SKM-1 (cell line): ENCODE measurements at regions not wholly inside any gene's neighbourhood (a gene's known extent, or its start where the extent isn't known, plus 50 kb on each side); places are given as distances from the start of the nearest gene placed in this dataset.

ENCODE experiments used
- DNase-seq: peaks from one replicate; lab custom pipeline; 2025; ENCODE audit not compliant: unreplicated experiment; lab: John Stamatoyannopoulos, UW

GRCh38 chr13:111394211-111394922, 73.9 kb downstream of the TEX29 start:
- no peak for DNase-seq

GRCh38 chr13:111395511-111396393, 75.3 kb downstream of the TEX29 start:
- DNase-seq: no peak

DNA sequence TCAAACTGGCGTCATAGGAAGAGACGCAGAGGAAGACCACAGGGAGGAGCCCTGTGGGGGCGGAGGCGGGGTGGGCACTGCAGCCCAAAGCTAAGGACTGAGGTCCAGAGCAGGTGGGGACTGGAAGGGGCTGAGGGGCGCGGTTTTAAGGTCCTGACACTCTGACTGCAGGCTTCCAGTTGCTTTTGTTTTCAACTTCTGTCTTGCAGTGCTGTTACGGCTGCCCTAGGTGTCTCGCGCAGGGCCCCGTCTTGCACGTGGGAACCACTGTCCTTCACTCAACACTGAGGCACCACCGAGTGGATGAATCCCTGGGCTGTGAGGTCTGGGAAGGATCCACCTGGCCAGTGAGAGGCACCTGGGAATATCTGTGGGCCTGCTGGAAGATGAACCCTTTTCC, 76.0 kb downstream of the TEX29 start:
- DNase-seq: no peak

- no peak for DNase-seq
Measured at GRCh38 chr13:111397202-111397880, 76.9 kb downstream of the TEX29 start.

DNA sequence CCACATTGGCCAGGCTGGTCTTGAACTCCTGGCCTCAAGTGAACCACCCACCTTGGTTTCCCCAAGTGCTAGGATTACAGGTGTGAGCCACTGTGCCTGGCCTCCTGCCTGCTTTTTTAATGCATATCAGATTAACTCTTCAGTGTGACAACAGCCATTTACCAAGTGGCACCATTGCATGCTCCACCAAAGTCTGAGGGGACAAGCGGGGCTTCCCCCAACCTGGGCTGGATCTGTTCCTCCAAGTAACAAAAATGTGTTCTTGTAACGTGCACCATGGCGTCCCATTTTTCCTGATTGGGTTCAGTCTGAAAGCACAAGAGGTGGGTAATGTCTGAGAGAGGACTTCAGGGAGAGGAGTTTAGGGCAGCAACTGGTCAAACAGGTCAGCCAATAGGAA, 77.8 kb downstream of the TEX29 start:
- no peak for DNase-seq

DNA sequence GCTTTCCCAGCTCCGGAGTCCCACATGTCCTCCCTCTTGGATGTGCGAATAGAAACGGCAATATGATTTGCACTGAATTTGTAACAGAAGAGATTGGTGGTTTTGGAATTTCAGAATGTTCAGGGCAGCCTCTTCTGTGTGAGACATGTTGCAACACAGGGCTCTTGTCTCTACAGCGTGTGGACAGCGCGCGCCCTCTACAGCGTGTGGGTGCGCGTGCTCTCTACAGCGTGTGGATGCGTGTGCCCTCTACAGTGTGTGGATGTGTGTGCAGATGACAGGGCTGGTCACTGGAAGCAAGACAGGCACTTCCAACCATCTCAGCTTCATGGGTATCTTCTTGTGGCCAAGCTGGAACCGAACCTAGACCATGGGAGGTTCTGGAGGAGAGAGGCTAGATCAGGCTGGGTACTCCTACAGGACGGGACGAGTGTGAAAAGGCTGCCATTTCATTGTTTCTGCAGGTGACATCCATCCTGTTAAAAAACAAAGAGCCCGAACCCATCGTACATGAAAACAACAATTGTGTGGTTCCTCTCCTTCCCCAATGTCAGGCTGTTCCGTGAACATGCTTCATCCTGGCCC, 78.4 kb downstream of the TEX29 start:
- DNase-seq: no peak

- no peak for DNase-seq
Measured at GRCh38 chr13:111399334-111399733, 78.9 kb downstream of the TEX29 start.

DNA sequence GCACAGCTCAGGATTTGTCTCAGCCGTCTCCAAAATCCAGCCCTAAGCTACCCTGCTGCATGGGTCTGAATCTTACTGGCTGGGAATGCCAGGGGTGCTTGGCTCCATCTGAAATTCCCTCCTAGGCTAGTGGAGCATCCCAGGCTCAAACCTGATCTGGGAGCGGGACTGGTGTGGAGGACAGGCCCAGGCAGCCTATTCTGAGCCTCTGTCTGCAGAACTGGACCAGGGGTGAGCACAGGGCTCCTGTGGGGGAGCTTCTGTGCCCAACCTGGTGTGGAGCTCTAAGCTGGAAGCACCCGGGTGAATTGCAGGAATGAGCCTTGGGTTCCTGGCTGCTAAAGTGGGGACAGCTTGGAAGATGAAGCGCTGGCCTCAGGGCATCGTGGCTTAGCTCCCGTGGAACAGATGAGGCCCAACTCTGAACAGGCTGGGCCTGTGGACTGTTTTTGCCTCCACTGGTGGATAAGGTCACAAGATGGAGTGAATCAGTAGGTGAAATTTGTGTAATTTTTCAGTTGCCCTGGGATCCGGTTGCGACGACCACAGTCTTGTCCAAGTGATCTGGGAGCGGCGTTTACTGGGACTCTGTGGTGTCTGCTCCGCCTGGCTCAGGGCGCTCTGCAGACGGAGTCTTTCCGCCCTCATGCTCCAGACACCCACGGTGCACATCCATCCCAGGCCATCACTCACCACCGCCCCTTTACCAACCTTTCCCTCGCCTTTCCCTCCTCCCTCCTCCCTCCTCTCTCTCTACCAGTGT, 79.5 kb downstream of the TEX29 start:
- no peak for DNase-seq

- no peak for DNase-seq
Measured at GRCh38 chr13:111401151-111401550, 80.7 kb downstream of the TEX29 start.

DNA sequence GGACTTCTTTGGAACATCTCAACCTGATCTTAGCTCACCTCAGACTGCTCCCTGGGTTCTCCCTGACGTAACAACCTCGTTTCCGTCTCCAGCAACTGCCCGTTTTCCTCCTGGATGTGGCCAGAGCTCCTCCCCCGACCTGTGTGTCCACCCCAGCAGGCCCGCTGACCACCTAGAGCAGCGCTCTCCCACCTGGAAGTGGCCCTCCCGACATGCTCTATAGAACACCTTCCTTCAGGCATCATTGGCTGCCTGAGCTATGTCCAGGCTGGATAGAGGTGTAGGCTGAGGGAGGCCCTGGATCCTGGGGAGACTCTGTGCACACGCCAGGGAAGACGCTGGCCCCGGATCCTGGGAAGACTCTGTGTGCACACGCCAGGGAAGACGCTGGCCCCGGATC, 81.3 kb downstream of the TEX29 start:
- no peak for DNase-seq

DNA sequence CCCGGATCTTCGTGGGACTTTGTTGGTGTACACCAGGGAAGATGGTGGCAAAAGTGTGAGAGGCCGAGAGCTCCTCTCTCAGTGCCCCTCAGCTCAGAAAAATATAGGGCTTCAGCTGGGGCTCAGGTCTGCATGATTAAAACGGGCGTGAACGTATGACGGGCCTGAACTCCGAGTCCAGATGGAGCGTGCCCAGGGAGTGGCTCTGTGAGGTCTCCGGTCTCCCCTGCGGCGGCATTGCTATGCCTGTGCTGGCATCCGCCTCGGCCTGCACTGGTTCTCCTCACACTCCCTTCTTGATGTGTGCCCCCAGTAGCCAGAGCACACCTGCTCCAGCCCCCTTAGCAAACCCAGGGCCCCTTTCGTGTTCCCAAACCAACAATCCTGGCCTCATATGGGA, 82.0 kb downstream of the TEX29 start:
- no peak for DNase-seq

DNA sequence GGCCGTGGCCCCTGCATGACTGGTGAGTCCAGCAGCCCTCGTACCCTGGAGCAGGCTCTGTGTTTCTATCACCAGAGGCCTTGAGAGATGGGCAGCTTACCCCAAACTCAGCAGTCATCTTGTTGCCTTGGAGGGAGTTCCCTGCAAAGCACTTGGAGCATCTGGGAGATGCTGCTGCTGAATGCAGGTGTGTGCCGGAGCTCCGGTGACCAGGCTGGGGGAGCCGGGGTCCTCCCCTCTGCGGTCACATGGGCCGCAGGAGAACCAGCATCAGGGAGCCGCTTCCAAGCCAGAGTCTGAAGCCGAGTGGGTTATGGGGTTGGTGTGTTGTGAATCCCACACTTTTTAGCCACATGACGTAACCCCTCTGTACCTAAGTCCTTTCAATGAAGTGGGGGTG, 82.8 kb downstream of the TEX29 start:
- no peak for DNase-seq

GRCh38 chr13:111404746-111405145, 84.3 kb downstream of the TEX29 start:
- no peak for DNase-seq

DNA sequence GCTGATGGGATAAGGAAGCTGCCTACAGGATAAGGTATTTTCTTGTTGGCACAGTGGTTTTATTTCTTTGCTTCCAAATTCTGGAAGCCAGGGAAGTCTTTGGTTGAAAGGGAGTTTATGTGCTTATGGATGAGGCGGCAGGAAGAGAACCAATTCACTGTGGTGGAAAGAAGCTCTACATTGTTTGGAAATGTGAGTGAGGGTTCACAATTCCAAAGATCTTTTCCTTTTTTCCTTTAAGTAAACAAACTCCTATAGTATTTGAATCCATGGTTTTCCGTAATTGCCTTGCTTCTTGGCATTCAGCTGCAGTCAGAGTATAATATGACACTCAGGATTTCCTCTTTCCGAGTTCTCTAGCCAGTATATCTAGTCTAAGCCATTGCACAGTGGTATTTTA, 86.2 kb downstream of the TEX29 start:
- DNase-seq: no peak

DNA sequence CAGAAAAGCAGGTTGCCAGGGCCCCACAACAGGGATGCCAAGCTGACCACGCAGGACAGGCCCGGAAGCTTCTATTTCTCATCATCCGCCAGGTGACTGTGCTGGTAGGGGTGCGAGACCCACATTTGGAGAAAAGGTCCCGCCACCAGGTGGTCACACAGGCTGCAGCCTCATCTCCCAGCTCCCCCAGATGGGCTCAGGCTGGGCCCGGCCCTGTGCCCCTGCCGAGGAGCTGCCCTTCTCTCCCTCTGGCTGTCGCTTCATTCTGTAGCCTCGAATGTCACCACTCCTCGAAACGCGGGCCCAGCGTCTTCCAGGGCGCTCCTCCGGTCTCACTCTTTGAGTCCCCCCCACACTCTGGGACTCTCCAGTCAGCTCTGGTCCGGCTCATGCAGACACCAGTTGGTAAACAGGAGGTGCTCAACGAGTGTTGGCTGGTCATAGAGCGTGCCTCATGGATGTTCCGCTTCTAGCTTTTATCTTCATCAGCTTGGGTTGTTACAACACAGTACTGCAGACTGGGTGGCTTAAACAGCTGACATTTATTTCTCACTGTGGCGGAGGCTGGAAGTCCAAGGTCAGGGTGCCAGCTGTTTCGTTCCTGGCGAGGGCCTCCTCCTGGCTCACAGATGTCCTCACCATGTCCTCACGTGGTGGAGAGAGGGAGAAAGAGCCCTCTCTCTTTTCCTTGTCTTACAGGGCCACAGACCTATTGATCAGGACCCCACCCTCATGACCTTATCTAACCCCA, 87.1 kb downstream of the TEX29 start:
- no peak for DNase-seq

DNA sequence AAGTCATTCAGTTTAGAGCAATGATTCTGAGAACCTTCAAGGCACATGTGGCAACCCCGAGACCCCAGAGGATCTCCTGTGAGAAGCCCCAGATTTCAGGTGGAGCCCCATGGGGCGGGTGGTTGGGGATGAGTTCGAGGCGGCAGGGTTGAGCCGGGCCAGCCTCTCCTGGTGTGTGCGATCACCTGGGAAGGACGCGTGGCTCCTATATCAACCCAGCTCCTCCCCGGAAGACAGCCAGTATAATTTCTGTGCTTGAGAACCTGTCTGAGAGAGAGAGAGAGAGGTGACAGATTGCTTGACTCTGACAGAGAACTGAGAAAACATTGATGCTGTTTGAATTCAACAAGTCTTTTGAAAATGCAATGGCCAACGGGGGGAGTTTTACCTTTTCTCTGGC, 89.0 kb downstream of the TEX29 start:
- DNase-seq: no peak

DNA sequence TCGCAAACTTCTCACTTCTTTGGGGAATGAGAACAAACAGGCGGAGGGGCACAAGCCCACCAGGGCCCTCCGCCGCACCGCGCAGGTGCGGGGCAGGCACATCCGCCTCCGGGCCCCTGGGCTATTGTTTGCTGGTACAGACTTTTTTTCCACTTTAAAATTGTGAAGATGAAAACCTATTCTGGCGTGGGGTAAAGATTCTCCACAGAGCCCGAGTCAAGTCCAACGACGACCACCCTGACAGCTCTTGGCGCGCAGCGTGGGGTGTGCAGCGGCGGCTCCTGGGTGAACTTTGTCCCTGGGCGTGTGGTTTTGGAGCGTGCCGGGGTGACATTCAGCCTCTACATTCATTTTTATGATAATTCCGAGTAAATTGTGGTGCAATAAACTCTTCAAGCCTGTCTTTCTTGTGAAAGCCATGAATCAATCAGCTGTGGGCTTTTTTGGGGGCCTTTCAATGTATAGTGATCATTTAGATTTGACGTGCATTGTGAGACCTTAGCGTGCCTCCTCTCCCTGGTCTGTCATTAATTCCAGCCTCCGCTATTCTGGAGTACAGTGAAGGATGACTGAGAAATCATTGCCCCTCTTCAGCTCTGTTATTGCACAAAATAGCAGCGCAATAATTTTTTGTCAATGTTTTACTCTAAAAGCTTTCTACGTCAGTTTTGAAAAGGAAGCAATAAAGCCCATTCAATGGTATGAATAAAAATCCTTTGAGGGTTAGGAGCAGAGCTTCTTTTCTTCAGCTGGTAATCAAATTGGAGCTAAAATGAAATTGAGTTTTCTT, 90.0 kb downstream of the TEX29 start:
- no peak for DNase-seq

- no peak for DNase-seq
Measured at GRCh38 chr13:111411151-111411858, 90.9 kb downstream of the TEX29 start.
